HepG2 (cell line): ENCODE measurements at regions not wholly inside any gene's neighbourhood (a gene's known extent, or its start where the extent isn't known, plus 50 kb on each side); places are given as distances from the start of the nearest gene placed in this dataset.

Source experiments
- ATAC-seq: fragments of 200-7000 bp; cut with Tn5 transposase; 3 replicates; pipeline ENCODE4 v1.9.1; 2020; ENCODE audit warnings: mild to moderate bottlenecking, moderate library complexity
- BruUV-seq: library from RNA; stranded (reverse); fragments of 400-500 nt; replicated peaks from 2 replicates; lab custom pipeline; 2021; lab: Mats Ljungman, UMichigan
- CTCF ChIA-PET: fragments of 300-600 bp; formaldehyde crosslinking; extraction: SDS; loops from one replicate; lab custom pipeline; 2021; ENCODE audit warnings: low total read pairs, inconsistent platforms, low intra/inter-chr PET ratio; lab: Yijun Ruan, JAX
- POLR2A ChIA-PET: fragments of 350-600 bp; sonication (Branson Sonifier 250); formaldehyde crosslinking; loops from one replicate; lab custom pipeline; 2020; ENCODE audit warnings: antibody characterized with exemption, inconsistent platforms; lab: Yijun Ruan, JAX
- DNase-seq: peaks from one replicate; pipeline ENCODE4 v3.0.0-alpha.2; 2015; ENCODE audit warnings: low spot score
- FAIRE-seq: peaks from 3 replicates; lab custom pipeline; 2011; peaks lifted over from hg19 to GRCh38; lab: Jason Lieb, UNC
- H2AFZ ChIP-seq: one replicate; pipeline ENCODE4 v1.6.1; 2011; ENCODE audit warnings: low read length, inconsistent platforms
- H3K27ac ChIP-seq: fragments of 300-600 bp; 3 replicates; pipeline ENCODE4 v1.8.0; 2011; ENCODE audit warnings: mixed run types, mild to moderate bottlenecking, mixed read lengths, low read length, inconsistent platforms; ENCODE audit not compliant: insufficient read depth; ENCODE audit errors: extremely low read length
- H3K27me3 ChIP-seq, 2 experiments: fragments of 200-600 bp in 1 of 2; 2 replicates in 1 of 2; 3 replicates in 1 of 2; pipeline versions ENCODE4 v1.6.0 to v1.8.0; 2011; ENCODE audit warnings: low read length in 2 of 2, mild to moderate bottlenecking in 2 of 2, moderate library complexity in 2 of 2, inconsistent platforms in 1 of 2; ENCODE audit not compliant: insufficient read depth in 2 of 2, control insufficient read depth in 1 of 2
- H3K36me3 ChIP-seq, 2 experiments: fragments of 200-600 bp in 1 of 2; replicated peaks in 1 of 2; 2 replicates in 1 of 2; 3 replicates in 1 of 2; pipeline versions ENCODE4 v1.5.1 to v1.8.0; 2011; ENCODE audit warnings: low read length in 2 of 2, inconsistent platforms in 1 of 2; ENCODE audit not compliant: insufficient read depth in 2 of 2, control insufficient read depth in 1 of 2
- H3K4me1 ChIP-seq: 2 replicates; pipeline ENCODE4 v1.5.1; 2012; ENCODE audit warnings: low read length, inconsistent platforms; ENCODE audit not compliant: insufficient read depth
- H3K4me2 ChIP-seq: 2 replicates; pipeline ENCODE4 v1.6.0; 2011; ENCODE audit warnings: low read depth, low read length, inconsistent platforms
- H3K4me3 ChIP-seq, 3 experiments: fragments of 200-600 bp in 1 of 3; sonication (generic), shearing (Covaris generic) in 1 of 3; replicated peaks in 1 of 3; 2 replicates each; pipeline ENCODE4 v1.5.1; 2011 to 2016; ENCODE audit warnings: low read length in 3 of 3, inconsistent platforms in 2 of 3, low read depth in 2 of 3, mild to moderate bottlenecking in 2 of 3, control low read depth in 1 of 3, mixed read lengths in 1 of 3; ENCODE audit not compliant: insufficient read depth in 1 of 3
- H3K79me2 ChIP-seq: one replicate; pipeline ENCODE4 v1.6.1; 2011; ENCODE audit warnings: low read length, inconsistent platforms; ENCODE audit not compliant: insufficient read depth
- H3K9ac ChIP-seq: 2 replicates; pipeline ENCODE4 v1.6.0; 2011; ENCODE audit warnings: mild to moderate bottlenecking, low read depth, low read length, inconsistent platforms; ENCODE audit not compliant: insufficient read depth
- H3K9me3 ChIP-seq: 2 replicates; pipeline ENCODE4 v1.5.1; 2012; ENCODE audit warnings: mild to moderate bottlenecking, low read length
- H4K20me1 ChIP-seq: 2 replicates; pipeline ENCODE4 v1.6.0; 2011; ENCODE audit warnings: inconsistent platforms, mild to moderate bottlenecking, low read length, moderate library complexity; ENCODE audit not compliant: insufficient read depth
- HNRNPK ChIP-seq: fragments of 200-400 bp; formaldehyde crosslinking; IDR thresholded peaks from 2 replicates; pipeline ENCODE4 v1.6.1; 2018; ENCODE audit warnings: low read length, low read depth, moderate library complexity, mild to moderate bottlenecking; ENCODE audit not compliant: poor library complexity, severe bottlenecking
- SP140L ChIP-seq: sonication (generic); formaldehyde crosslinking; IDR thresholded peaks from 2 replicates; pipeline ENCODE4 v1.4.0; 2020; ENCODE audit warnings: missing genetic modification reagents, borderline replicate concordance
- TBX3 ChIP-seq: fragments of 450-650 bp; IDR thresholded peaks from 2 replicates; pipeline ENCODE4 v1.6.1; 2017; ENCODE audit warnings: antibody characterized with exemption, mild to moderate bottlenecking, inconsistent platforms, borderline replicate concordance
- ZIK1 ChIP-seq: sonication (generic); formaldehyde crosslinking; IDR thresholded peaks from 2 replicates; pipeline ENCODE4 v1.5.0; 2020; ENCODE audit warnings: mild to moderate bottlenecking, low read depth, missing genetic modification reagents, borderline replicate concordance
- WGBS: methylation state at CpG from one replicate; pipeline ENCODE4 v1.1.6; 2017; ENCODE audit warnings: low lambda C conversion rate; 5-methylcytosine and 5-hydroxymethylcytosine counted together
- in situ Hi-C: cut with HindIII; loops from 2 replicates; pipeline ENCODE4 v1.10.0; 2017; ENCODE audit warnings: low pct_unique_long_range_greater_than_20kb; ENCODE audit not compliant: extremely low pct_ligation_motif_present
- intact Hi-C: fragments of 100-400 bp; cut with micrococcal nuclease; formaldehyde crosslinking; loops from one replicate; pipeline ENCODE4 v1.10.0; 2022; ENCODE audit not compliant: unreplicated experiment
- TF ChIP-seq, protein P1 (sequence below): IDR thresholded peaks from 2 replicates; pipeline ENCODE4 v1.6.1; 2018; ENCODE audit warnings: missing genetic modification reagents
- TF ChIP-seq, protein P2 (sequence below): sonication (generic); formaldehyde crosslinking; IDR thresholded peaks from 2 replicates; pipeline ENCODE4 v1.9.0; 2021; ENCODE audit warnings: missing genetic modification reagents, mild to moderate bottlenecking, borderline replicate concordance
- TF ChIP-seq, protein P3 (sequence below): sonication (generic); formaldehyde crosslinking; IDR thresholded peaks from 2 replicates; pipeline ENCODE4 v1.4.0; 2020; ENCODE audit warnings: missing genetic modification reagents

DNA sequence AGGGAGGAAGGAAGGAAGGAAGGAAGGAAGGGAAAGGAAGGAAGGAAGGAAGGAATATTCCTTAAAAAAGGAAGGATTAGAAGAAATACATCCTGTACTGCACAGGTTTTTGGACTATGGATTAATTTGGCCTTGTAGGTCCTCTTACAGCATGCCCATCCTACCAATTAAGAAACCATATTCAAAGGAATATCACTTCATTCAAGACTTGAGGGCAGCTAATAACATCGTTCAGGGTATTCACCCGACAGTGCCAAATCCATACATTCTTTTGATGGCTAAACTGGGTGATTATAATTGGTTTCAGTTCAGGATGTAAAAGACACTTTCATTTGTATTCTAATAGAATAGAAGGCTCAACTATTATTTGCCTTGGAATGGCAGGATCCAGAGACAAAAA is 410.3 kb downstream of the PLOD2 start:
- no peaks in the 10 kb centered on the region for H3K36me3 ChIP-seq
- no peaks in the 10 kb centered on the region for H3K27me3 ChIP-seq
- 0% methylated on average over 2 of the region's 2 CpGs for WGBS
- no peak overlapping the region for H2AFZ ChIP-seq
- ChIA-PET POLR2A (no interaction called here), CTCF (no interaction called here)
- no peak overlapping the region for H3K4me2 ChIP-seq
- H3K4me1 ChIP-seq: no peaks in the 10 kb centered on the region
- FAIRE-seq: no peak
- H3K27ac ChIP-seq: no peak overlapping the region
- intact Hi-C loops (no loop called here), in situ Hi-C loops (loop anchor here (25.0 kb wide), 1 partner anchor 1063 kb away; no protein-coding TSS in a partner anchor)
- H3K9ac ChIP-seq: no peak overlapping the region
- no peaks in the 10 kb centered on the region for H4K20me1 ChIP-seq
- no peak overlapping the region for H3K4me3 ChIP-seq
- no TSS peak for BruUV-seq
- no peak for DNase-seq
- H3K79me2 ChIP-seq: no peaks in the 10 kb centered on the region
- TF ChIP-seq ZIK1 (no peak), TBX3 (no peak), HNRNPK (peak; percentile 41), SP140L (no peak)
- TF ChIP-seq, protein P1, sequence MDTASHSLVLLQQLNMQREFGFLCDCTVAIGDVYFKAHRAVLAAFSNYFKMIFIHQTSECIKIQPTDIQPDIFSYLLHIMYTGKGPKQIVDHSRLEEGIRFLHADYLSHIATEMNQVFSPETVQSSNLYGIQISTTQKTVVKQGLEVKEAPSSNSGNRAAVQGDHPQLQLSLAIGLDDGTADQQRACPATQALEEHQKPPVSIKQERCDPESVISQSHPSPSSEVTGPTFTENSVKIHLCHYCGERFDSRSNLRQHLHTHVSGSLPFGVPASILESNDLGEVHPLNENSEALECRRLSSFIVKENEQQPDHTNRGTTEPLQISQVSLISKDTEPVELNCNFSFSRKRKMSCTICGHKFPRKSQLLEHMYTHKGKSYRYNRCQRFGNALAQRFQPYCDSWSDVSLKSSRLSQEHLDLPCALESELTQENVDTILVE: no peak
- TF ChIP-seq, protein P2, sequence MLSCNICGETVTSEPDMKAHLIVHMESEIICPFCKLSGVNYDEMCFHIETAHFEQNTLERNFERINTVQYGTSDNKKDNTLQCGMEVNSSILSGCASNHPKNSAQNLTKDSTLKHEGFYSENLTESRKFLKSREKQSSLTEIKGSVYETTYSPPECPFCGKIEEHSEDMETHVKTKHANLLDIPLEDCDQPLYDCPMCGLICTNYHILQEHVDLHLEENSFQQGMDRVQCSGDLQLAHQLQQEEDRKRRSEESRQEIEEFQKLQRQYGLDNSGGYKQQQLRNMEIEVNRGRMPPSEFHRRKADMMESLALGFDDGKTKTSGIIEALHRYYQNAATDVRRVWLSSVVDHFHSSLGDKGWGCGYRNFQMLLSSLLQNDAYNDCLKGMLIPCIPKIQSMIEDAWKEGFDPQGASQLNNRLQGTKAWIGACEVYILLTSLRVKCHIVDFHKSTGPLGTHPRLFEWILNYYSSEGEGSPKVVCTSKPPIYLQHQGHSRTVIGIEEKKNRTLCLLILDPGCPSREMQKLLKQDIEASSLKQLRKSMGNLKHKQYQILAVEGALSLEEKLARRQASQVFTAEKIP (CRISPR knock-in tag): no peak
- TF ChIP-seq, protein P3, sequence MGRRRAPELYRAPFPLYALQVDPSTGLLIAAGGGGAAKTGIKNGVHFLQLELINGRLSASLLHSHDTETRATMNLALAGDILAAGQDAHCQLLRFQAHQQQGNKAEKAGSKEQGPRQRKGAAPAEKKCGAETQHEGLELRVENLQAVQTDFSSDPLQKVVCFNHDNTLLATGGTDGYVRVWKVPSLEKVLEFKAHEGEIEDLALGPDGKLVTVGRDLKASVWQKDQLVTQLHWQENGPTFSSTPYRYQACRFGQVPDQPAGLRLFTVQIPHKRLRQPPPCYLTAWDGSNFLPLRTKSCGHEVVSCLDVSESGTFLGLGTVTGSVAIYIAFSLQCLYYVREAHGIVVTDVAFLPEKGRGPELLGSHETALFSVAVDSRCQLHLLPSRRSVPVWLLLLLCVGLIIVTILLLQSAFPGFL (CRISPR knock-in tag): no peak
- no peaks in the 10 kb centered on the region for H3K9me3 ChIP-seq
- no peak for ATAC-seq
